HG03558 (cell line): ENCODE measurements at regions not wholly inside any gene's neighbourhood (a gene's known extent, or its start where the extent isn't known, plus 50 kb on each side); places are given as distances from the start of the nearest gene placed in this dataset.

Experiments
- ATAC-seq: cut with Tn5 transposase; IDR thresholded peaks from one replicate; pipeline ENCODE4 v1.9.1; 2021; ENCODE audit warnings: moderate number of reproducible peaks; ENCODE audit not compliant: unreplicated experiment; ENCODE audit errors: extremely low read depth

DNA sequence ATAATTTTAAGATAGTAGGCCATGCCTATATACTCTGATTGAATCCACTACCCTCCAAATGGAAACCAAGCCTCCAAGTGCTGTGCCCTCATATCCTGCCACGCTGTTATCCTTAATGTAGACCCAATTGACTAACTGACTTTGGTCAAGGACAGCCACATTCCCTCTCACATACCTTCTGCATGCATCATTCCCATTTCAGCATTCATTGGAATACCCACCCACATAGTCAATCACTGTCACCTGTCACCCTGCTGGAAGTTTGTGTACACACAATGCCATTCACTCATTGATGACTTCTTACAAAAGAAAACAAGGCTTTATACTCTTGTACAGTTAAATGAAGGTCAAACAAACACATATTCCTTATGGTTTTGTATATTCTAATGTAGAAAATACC lies 221.1 kb upstream of the PBX1 start:
- no peak for ATAC-seq

- no peak for ATAC-seq
These were observed 215.8 kb upstream of the PBX1 start for GRCh38 chr1:164343189-164343588.

DNA sequence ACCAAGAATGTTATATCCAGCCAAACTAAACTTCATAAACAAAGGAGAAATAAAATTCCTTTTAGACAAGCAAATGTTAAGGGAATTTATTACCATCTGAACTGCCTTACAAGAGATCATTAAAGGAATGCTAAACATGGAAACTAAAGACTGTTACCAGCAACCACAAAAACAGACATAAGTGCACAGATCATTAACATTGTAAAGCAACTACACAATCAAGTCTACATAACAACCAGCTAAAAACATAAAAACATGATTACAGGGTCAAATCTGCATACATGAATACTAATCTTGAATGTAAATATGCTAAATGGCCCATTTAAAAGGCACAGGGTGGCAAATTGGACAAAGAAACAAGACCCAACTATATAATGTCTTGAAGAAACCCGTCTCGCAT lies 211.0 kb upstream of the PBX1 start:
- no peak for ATAC-seq

DNA sequence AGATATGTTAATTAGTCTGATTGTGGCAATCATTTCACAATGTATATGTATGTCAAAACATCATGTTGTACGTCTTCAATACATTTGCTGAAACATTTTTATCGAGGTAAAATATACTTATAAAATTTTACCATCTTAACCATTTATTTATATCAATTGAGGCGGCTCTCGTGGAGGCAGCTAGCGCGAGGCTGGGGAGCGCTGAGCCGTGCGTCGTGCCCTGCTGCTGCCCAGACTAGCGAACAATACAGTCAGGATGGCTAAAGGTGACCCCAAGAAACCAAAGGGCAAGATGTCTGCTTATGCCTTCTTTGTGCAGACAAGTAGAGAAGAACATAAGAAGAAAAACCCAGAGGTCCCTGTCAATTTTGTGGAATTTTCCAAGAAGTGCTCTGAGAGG lies 202.5 kb upstream of the PBX1 start:
- ATAC-seq: no peak

GRCh38 chr1:164360265-164360664 lies 198.7 kb upstream of the PBX1 start:
- ATAC-seq: no peak

GRCh38 chr1:164361927-164362326 lies 197.1 kb upstream of the PBX1 start:
- ATAC-seq: no peak

- no peak for ATAC-seq
These were observed 195.0 kb upstream of the PBX1 start for GRCh38 chr1:164363980-164364379.

- no peak for ATAC-seq
These were observed 193.0 kb upstream of the PBX1 start for GRCh38 chr1:164366014-164366413.

DNA sequence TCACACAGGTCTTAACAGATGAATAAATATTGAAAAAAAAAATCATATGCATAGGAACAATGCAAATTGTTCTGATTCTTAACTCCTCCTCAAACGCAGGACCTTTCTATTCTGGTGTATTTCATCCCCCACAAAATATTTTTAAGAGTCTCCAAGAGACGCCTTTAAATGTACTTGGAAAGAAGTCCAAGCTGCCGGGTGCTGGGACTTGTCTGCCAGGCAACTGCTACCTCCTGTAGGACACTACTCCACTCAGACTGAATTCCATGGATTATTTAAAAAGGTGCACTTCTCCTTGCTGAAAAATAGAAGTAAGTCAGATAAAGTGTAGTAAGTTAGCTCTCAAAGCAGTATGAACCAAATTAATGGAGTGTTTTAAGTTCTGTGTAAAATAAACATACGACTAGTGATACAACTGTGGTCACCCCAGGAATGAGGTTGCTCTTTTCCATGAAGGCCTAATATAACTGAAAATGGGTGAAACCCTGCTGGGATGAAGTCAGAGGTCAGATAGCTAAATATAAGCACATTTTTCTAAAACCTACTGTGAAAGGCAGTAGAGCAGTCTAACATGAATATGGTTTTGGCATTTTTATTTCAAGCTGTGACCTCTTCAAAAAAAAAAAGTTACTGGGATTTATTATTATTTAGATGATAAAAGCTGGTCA lies 189.2 kb upstream of the PBX1 start:
- no peak for ATAC-seq

- no peak for ATAC-seq
These were observed 178.1 kb upstream of the PBX1 start for GRCh38 chr1:164380893-164381292.

GRCh38 chr1:164382384-164382783 lies 176.6 kb upstream of the PBX1 start:
- no peak for ATAC-seq

DNA sequence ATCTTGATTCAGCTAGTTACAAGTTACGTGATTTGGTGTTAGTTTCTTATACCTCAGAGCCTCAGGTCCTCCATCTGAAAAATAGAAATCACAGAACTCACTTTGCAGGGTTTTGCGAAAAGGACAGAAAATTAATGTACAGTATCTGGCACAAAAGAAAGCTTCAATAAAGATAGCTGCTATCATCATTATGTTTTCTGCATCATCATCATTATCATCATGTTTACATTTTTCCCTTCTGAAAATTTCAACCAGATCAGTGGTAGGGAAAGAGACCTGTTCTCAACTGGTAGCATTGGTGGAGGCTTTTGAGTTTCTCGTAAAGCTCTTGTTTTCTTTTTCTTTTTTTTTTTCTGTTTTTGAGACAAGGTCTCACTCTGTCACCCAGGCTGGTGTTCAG lies 174.7 kb upstream of the PBX1 start:
- no peak for ATAC-seq

GRCh38 chr1:164417016-164417704 lies 141.8 kb upstream of the PBX1 start:
- no peak for ATAC-seq

DNA sequence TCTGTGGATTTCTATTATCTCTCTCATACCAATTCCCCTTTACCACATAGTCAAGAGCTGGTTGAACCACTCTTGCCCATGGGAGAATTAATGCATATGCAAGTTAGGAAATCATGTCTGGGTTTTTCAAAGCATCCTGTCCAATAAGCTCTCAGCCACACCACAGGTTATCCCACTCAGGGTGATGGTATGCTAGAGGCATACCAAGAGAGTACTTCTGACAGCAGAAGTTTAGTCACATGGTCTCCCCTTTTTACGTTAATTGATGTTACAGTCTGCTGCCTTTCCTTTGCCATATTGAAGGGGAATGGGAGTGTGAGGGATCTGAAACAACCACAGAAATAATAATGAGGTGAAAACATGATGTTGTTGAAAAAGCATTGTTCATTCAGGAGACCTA lies 135.8 kb upstream of the PBX1 start:
- ATAC-seq: no peak

GRCh38 chr1:164433141-164433817 lies 125.7 kb upstream of the PBX1 start:
- ATAC-seq: no peak

- no peak for ATAC-seq
These were observed 125.2 kb upstream of the PBX1 start for GRCh38 chr1:164433818-164434170.

DNA sequence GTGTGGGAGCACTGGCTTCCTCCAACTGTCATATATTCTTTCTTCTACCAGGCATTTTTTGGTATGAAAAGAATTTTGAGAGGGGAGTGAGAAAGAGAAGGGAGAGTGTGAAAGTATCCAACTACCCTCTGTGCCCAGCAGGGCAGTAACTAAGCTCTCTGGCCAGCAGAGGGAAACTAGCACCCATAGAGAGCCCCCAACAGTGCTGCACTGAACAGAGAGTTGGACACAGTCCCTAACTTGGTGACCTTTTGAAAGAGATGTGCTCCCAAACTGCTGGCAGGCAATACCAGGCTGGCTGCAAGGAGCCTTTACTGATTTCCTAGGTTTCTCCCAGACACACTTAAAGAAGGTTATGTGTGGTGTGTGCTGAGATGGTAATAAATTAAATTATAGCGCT lies 118.8 kb upstream of the PBX1 start:
- no peak for ATAC-seq

DNA sequence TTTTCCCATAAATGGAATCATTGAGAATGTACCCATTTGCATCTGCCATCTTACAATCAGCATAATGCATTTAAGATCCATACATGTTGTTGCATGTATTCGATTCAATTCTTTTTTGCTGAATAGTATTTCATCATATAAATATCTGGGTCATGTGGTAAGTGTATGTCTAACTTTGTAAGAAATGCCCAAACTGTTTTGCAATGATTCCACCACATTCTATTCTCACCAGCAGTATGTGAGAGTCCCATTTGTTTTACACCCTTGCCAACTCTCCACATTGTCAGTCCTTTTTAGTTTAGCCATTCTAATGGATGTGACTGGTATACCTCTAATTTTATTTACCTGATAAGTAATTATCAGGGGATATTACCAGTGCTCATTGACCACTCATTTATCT lies 115.8 kb upstream of the PBX1 start:
- ATAC-seq: no peak

DNA sequence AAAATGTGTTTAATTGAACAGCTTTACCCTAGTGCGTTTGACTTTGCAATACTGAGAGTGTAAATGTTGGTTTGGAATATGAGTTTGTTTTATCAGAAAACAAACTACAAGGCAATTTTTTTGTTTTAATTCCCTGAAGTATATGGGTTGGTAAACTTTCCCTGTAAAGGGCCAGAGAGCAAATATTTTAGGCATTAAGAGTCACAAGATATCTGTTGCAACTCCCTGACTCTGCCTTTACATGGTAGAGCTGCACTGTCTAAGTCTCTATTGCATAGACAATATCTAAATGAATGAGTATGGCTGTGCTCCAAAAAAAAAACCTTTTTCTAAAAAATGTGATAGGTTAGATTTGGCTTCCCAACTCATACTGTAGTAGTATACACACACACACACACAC lies 115.1 kb upstream of the PBX1 start:
- ATAC-seq: no peak

GRCh38 chr1:164446020-164446419 lies 113.0 kb upstream of the PBX1 start:
- ATAC-seq: no peak

DNA sequence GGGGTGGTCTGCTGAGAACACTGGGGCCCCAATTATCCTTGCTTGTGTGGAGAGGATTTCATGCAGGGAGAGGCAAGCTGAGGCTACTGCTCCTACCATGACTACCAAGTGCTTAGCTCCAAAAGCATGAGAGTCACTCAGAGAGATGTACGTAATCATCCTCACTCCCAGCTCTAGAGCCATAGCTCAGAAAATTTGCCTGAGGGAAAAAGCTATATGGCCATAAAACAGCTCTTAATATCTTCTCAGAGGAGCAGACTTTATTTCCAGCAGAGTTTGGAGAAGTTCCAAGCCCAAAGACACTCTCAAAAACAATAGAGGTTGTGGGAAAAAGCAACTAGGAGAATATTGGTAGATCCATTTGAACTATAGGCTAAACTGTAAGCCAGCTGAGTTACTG lies 106.4 kb upstream of the PBX1 start:
- ATAC-seq: no peak

- no peak for ATAC-seq
These were observed 102.7 kb upstream of the PBX1 start for GRCh38 chr1:164456272-164456671.
